DMS 273 (cell line): ENCODE measurements at regions not wholly inside any gene's neighbourhood (a gene's known extent, or its start where the extent isn't known, plus 50 kb on each side); places are given as distances from the start of the nearest gene placed in this dataset.
"Not testable (repeated sequence)": the region's sequence is repeated elsewhere in the genome, so short reads cannot be mapped to it uniquely, and the experiment has no call there.

Source experiments
- DNase-seq: peaks from one replicate; lab custom pipeline; 2025; ENCODE audit not compliant: unreplicated experiment; lab: John Stamatoyannopoulos, UW

DNA sequence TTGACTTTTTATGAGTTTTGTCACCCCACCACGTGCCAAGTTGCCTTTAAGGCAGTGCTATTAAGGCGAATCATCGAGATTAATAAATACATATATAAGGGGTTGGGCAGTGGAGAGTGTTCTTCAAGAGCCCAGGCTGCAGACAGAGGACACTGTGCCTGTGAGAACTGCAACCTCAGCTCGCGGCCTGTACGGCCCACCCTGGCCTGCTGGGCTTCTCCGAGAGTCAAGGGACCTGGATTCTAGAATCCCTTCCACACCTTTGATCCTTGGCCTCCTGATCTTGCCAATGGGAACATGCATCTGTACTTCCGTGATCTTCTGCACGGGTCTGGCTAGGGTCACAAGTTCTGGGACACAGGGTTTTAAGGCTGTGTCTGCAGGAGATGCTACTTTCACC is 54.5 kb downstream of the IRX5 start:
- DNase-seq, result no peak

DNA sequence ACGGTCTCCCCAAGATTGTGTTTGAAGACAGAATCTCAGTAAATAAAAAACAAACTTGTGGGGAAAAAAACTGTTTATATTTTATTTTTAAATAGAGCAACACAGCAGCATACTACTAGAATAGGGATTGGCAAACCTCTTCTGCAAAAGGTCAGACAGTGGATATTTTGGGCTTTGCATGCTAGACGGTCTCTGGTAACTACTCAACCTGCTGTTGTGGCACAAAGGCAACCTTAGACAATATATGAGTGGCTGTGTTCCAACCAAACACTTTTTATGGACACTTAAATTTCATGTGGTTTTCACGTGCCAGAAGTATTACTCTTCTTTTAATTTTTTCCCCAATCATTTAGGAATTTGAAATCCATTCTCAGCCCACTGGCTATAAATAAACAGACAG is 55.0 kb downstream of the IRX5 start:
- no peak for DNase-seq

DNA sequence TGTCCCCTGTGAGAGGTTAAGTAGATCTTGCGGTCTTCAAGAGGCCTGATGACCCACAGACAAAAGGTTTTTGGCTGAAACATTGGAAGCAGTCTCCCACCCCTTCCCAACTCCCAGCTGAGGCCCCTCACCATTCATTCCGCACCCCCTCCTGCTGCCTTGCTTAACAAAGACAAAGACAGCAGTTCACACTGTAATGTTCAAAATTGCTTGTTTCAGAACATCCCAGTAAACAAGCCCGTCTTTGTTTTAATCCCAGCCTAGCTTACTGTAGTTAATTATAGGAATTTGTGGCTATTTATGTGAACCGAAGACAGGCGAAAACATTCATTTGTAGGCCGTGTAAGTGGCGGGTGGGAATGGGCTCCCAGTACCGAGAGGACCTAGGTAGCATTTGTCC is 55.7 kb downstream of the IRX5 start:
- DNase-seq, result no peak

DNA sequence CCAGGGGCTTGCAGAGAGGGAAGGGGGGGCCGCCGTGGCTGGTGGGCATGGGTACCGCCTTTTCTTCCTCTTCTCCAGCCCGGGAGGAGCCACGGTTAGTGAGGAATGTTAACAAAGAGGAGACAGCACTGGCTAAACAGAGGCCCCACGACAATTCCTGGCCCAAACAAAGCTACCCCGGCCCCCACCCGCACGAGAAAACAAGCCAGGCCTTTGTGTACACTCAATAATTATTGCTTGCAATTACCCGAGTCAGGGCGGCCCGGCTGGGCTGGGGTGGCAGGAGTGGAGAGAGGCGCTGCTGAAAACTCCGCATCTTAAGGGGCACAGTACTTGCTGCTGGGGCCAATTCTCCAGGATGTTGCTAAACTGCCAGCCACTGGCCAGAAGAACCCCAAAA is 56.4 kb downstream of the IRX5 start:
- no peak for DNase-seq

DNA sequence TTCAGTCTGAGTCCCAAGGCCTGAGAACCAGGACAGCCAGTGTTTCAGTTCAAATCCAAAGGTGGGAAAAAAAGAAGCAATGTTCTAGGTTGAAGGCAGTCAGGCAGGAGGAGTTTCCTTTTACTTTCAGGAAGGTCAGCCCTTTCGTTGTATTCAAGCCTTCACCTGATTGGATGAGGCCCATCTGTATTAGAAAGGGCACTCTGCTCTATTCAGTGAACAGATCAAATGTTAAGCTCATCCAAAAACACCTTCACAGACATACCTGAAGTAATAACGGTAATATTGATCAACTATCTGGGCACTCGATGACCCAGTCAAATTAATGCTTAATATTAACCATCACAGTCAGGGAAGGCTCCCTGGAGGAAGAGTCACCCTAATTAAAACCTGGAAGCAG is 60.9 kb downstream of the IRX5 start:
- no peak for DNase-seq

DNA sequence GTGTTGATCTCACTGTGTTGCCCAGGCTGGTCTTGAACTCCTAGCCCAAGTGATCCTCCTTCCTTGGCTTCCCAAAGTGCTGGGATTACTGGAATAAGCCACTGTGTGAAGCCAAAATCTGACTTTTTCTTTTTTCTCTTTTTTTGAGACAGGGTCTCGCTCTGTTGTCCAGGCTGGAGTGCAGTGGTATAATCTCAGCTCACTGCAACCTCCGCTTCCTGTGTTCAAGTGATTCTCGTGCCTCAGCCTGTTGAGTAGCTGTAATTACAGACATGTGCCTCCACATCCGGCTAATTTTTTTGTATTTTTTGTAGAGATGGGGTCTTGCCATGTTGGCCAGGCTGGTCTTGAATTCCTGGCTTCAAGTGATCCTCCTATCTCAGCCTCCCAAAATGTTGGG is 61.3 kb downstream of the IRX5 start:
- DNase-seq, result not testable (repeated sequence)

DNA sequence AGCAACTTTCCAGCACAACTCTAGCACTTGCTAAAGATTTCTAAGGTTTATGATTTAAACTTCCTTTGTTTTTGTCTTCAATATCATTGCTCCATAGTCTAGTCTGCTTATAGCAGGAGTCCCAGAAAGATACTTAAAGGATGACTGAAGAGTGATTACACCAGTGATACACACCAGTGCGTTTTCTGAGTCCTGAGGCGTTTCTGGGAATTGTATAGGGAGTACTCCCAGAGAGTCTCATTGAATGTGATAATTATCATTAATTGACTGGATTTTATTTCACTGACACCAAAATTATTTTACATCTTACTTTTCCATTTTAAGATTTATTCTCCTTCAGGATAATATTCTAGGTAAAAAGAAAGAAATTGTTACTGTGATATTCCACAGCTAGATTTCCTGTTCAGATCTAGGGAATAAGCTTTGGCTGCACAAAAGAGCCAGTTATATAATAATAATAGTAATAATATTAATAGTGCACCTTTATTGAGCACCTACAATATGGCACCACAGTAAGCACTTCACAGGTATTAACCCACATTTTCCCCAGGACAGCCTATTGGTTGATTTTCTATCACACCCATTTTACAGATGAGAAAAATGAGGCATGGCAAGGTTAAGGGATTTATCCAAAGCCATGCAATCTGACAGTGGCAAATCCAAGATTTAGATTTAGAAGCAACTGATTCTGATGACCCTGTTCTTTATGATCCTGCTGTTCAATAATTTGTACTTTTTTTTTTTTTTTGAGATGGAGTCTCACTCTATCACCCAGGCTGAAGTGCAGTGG is 62.6 kb downstream of the IRX5 start:
- DNase-seq, result no peak

DNA sequence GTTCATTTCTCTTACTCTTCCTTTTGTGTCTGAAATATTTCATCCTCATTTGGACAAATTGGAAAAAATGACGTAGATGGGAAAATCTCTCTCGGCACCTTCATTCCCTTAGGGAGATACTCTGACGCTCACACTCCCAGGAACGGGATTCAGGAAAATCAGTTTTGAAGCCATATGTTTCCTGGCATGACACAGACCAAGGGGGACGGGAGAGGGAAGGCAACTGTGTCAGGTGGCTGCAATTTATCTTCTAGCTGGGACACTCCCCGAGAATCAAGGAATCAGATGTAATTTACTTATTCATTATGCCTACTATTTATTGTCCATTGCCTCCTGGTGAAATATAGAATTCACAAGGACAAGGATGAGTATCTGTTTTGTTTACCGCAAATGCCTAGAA is 65.5 kb downstream of the IRX5 start:
- no peak for DNase-seq

DNA sequence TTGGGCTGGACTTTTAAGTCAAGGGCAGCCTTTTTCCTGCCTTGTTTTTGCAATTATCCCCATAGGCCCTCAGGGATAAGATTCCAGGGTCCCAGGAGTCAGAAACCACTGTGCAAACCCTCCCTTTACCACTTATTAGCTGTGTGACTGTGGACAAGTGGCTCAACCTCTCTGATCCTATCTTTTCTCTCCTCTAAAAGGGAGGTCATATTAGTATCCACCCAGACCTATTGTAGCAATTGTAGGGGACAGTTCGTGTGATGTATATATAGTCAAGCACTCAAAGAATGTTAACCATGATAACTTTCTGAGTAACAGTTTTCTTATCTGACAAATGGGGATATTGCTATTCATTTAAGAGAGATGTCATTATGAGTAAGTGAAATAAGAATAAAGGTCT is 68.2 kb downstream of the IRX5 start:
- DNase-seq, result no peak

DNA sequence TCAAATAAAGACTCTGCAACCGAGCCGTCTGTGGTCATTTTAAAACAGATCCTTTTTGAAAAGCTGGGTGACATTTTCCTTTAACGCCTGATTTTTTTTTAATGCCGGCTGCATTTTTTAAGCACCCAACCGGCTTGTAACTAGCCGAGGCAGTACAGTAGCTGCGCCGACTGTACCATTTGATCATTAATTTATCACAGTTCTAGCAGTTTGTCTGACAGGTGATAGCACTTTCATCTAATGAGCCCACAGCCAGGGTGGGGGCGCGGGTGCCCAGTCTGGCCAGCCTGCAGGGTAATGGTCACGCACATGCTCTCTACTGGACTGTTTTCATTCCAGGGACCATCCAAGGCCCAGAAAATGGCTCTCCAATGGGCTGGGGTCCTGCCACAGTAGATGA is 68.8 kb downstream of the IRX5 start:
- no peak for DNase-seq

DNA sequence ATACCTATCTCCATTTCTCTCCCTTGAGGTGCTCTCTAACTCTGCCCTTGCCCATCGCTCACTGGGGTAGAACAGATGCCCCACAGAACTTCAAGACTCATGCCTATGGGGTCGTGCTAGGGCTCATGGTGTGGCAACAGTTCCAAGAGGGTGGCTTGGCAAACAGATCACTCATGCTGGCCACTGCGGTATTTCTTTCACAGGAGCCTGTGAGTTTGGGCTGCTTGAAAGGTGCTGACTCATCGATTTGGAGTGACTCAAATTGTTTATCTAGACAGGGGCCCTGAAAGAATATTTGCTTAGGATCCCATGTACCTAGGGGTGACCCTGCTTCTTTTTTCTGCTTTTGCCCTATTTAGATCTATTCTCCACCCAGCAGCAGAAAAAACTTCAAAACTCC is 69.9 kb downstream of the IRX5 start:
- no peak for DNase-seq

DNA sequence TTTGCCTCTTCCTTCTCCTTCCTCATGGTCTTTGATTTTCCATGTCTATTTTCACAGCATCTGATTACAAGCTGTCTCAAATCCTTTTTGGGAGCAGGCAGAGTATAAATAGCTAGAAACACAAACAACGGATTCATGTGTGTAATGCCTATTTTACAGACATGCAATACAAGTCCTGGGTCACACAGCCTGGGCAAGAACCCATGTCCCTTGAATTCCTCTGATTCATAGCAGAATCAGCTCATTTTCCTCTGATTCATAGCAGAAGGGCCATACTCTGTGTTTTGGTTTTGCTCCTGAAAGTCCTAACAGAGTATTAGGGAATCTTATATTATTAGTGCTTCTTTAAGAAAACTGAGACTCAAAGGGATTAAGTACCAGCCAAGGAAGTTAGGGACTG is 71.3 kb downstream of the IRX5 start:
- DNase-seq, result no peak

DNA sequence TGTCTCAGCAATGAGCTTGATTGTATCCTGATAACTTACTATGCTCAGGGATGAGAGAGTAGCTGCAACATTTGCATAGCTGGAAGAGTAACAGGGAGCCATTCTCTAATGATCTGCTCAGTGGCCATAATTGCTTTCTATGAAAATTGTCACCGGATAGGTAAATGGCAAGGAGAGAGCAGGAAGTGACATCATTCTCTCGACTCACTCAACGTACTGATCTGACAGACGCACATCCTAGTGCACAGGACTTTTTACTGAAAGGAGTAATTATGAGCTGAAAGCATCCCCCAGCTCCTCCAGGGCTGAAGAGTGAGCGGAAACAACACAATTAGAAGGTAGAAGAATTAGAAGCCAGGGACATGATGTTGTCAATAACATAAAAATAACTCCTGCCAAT is 71.8 kb downstream of the IRX5 start:
- no peak for DNase-seq

DNA sequence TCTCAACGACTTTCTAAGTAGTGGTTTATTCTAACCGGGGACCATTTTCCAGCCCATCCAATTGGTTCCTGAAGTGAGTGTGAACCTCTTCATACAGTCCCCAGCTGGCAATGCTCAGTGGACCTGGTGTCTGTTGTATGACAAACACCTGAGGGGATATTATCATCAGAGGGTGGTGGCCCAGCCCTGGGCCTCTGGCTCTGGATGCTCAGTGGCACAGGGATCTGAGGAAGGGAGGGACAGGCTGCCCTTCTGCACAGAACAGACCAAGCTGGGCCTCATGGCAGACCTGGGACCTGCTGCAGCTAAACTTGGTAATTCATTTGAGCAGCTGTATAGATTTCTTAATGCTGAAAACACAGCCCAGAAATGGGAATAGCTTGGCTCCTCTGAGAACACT is 72.6 kb downstream of the IRX5 start:
- no peak for DNase-seq

DNA sequence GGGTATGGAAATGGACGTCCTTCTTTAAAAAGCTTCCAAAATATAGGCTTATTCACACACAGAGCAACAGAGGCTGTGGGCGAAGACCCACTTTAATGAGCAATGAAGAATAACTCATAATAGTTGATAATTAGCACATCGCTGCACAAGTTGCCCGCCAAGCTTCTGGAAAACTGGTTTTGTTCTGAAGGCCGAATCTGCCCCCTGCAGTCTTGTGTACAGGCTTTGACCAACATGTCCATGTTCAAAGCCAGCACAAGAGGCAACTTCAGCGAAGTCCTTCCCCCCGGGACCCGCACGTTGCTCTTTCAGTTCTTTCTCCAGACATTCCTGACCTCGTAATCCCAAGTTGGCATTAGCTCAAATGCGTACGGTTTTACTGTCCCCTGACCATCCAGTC is 73.3 kb downstream of the IRX5 start:
- DNase-seq, result no peak

DNA sequence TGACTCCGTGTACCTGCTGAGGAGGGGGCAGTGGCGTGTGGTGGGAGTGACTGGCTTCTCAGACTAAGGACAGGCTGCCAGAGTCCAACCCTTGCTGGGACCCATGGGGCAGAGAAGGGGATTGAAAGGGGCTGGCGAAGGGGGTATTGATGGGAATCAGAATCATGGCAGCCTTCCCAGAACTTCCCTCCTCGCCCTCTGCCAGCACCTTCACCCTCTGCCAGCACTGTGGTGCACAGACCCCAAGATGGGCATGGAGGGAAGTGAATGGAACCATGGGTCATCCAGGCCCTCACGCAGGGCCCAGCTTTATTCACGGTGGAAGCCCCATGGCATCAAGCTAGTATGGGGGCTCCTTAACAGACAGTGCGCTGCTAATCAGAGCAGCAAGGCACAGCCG is 76.8 kb downstream of the IRX5 start:
- no peak for DNase-seq

DNA sequence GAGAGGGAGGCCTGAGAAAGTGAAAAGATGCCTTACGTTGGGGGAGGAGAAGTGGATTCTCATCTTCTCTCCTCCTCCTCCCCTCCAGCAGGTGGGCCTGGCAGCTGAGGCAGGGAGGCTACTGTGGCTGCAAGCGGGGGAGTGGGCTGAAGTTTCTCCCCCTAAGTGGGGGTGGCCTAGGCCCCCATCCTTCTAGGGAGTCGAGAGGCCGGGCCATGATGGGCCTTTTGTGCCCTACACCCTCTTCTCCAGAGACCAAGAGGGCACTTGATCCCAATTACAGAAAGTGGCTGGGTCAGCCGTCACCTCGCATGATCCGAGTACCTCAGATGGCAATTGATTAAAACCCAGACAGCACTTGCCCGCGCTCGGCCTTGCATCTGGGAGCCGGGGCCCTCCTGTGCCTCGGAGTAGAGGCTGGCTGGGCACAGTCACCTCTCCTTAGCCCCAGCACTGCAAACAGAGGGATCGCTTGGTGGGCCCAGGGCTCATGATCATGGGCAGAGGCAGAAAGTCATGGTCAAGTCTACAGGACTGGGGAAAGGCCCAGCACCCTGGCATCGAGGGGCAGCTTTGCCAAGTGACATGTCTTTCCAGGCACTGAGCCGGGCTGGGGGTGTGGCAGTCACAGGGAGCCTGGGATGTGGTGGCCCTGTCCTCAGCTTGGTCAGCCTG is 78.3 kb downstream of the IRX5 start:
- no peak for DNase-seq

DNA sequence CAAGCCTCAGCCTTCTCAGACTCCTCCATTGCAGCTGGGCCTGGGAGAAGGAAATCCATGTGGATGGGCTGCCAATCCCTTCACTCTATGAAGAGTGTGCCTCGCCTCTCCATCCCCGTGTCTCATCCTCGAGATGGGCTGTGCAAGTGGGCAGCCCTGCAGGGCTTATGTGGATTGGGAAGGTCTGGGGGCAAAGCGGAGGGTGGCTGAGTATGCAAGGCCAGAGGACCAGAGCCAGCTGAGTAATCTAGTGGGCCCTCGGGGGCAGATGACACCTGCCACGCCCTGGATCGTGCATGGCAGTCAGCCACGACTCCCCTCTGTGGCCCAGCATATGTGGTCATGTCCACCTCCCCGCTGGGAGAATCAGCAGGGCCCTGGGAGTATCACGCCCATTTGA is 78.9 kb downstream of the IRX5 start:
- no peak for DNase-seq

DNA sequence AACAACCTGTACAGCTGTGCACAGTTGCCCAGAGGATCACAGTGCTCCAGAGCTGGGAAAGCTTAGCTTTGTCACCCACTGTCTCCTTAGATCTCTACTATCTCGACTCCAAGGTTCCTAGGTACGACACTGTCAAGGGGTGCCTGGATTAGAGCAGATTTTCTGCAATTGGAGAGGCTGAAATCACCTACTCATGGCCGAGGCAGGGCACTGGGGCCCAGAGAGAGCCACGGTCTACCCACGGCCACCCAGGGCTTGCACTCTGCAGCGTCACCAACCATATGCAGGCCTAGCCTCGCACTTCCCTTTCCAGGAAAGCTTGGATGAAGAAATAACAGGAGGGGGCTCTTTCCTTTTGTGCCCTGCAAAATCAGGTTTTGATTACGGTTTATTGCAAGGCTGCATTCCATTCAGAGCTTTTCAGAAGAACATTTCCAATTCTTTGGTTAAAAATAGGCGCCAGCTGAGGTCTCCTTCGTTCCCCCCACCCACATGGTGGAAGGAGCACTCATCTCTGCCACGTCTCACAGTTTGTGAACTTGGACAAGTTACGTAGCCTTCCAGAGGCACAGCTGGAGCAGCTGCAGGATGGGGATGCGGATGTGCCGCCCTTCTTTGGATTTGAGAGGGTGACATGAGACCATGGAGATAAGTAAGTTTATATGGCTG is 80.0 kb downstream of the IRX5 start:
- DNase-seq, result no peak

DNA sequence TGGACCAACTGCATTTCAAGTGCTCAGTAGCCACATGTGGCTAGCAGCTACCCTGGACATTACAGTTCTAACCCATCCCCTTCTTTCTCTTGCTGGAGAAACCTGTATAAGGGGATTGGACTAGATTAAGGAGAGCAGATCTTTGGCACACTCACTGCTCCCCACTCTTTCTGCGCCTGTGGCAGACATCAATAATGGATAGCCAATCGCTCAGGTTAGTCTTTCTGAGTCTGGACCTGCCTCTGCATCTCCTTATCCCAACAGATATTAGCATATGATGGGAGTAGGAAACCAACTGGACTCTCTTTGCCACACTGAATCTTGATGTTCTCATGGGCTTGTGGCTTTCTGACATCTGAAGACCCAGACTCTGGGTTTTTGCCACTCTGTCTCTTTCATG is 81.7 kb downstream of the IRX5 start:
- DNase-seq, result no peak

DNA sequence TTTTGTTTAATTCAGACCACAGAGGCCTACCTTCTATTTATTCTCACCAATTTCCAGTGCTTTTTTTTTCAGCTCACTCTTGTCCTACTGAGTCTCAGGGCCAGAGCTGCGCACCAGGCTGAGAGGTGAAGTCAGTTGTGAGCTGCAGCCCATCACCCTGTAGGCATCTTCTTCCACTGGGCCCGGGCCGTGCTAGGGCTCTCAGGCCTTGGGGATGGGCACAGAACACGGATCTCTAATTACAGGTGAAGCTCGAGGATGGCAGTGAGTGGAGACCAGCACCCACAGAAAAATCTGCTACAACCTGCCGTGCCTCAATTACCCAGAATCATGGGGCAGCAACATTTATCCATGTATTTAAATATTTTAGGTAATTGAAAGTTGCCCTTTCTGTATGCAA is 82.1 kb downstream of the IRX5 start:
- no peak for DNase-seq

DNA sequence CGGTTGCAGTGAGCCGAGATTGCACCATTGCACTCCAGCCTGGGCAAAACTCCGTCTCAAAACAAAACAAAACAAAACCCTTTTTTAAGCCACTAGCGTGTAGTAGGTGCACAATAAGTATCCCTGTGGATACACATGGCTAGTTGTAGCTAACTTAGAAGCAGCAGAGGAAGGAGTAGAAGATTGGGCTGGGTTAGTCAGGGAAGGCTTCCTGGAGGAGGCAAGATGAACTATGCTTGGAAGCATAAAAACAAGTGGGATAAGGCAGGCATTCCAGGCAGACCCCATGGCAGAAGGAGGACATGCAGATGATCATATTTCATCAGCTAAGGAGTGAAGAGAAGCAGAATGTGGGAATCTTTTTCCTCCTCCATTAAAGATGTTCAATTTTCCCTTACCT is 83.4 kb downstream of the IRX5 start:
- DNase-seq, result no peak
